Muscle of back (tissue), 3 donors: ENCODE measurements at regions not wholly inside any gene's neighbourhood (a gene's known extent, or its start where the extent isn't known, plus 50 kb on each side); places are given as distances from the start of the nearest gene placed in this dataset.
"Not testable (repeated sequence)": the region's sequence is repeated elsewhere in the genome, so short reads cannot be mapped to it uniquely, and the experiment has no call there.

Experiments used
- DNase-seq, 3 donors: peaks; one replicate each; pipeline versions ENCODE4 v3.0.0 to v3.0.0-alpha.2; 2013

GRCh38 chr15:39416258-39416657 is 164.6 kb upstream of the THBS1 start:
- no peak for DNase-seq

GRCh38 chr15:39417366-39418134 is 163.3 kb upstream of the THBS1 start:
- DNase-seq: peak in 1 of 3 donors; percentile 59

- no peak for DNase-seq
Observed at GRCh38 chr15:39419651-39420050, 161.2 kb upstream of the THBS1 start.

- not testable (repeated sequence) for DNase-seq
Observed at GRCh38 chr15:39420123-39420852, 160.6 kb upstream of the THBS1 start.

- not testable (repeated sequence) for DNase-seq
Observed at GRCh38 chr15:39420853-39421192, 160.1 kb upstream of the THBS1 start.

- peak in 2 of 3 donors; percentile 60 to 88 for DNase-seq
Observed at GRCh38 chr15:39426552-39427532, 154.0 kb upstream of the THBS1 start.

- no peak for DNase-seq
Observed at GRCh38 chr15:39427705-39428104, 153.2 kb upstream of the THBS1 start.

GRCh38 chr15:39429898-39430357 is 151.0 kb upstream of the THBS1 start:
- peak in 1 of 3 donors; percentile 82 for DNase-seq

- DNase-seq: no peak
Observed at GRCh38 chr15:39430389-39430788, 150.5 kb upstream of the THBS1 start.

GRCh38 chr15:39431376-39431775 is 149.5 kb upstream of the THBS1 start:
- DNase-seq: no peak

- DNase-seq: peak in 1 of 3 donors; percentile 34
Observed at GRCh38 chr15:39432026-39432425, 148.9 kb upstream of the THBS1 start.

GRCh38 chr15:39432912-39433348 is 147.9 kb upstream of the THBS1 start:
- DNase-seq: peak in 1 of 3 donors; percentile 18

GRCh38 chr15:39433376-39433775 is 147.5 kb upstream of the THBS1 start:
- peak in 1 of 3 donors; percentile 24 for DNase-seq

- DNase-seq: no peak
Observed at GRCh38 chr15:39434163-39434562, 146.7 kb upstream of the THBS1 start.

GRCh38 chr15:39434751-39435238 is 146.1 kb upstream of the THBS1 start:
- DNase-seq: peak in 1 of 3 donors; percentile 50

GRCh38 chr15:39435244-39435643 is 145.6 kb upstream of the THBS1 start:
- DNase-seq: no peak

GRCh38 chr15:39438260-39438659 is 142.6 kb upstream of the THBS1 start:
- no peak for DNase-seq

- no peak for DNase-seq
Observed at GRCh38 chr15:39438799-39439592, 141.9 kb upstream of the THBS1 start.

- no peak for DNase-seq
Observed at GRCh38 chr15:39442898-39443297, 138.0 kb upstream of the THBS1 start.

- DNase-seq: no peak
Observed at GRCh38 chr15:39443659-39444219, 137.1 kb upstream of the THBS1 start.
